PC-9 (cell line): ENCODE measurements at regions not wholly inside any gene's neighbourhood (a gene's known extent, or its start where the extent isn't known, plus 50 kb on each side); places are given as distances from the start of the nearest gene placed in this dataset.
A peak's percentile ranks its signal among the peaks of the same experiment; 100 is the strongest.

Experiments
- CTCF ChIP-seq: fragments of 200-600 bp; sonication (generic); conservative IDR thresholded peaks from 2 replicates; pipeline ENCODE4 v1.6.1; 2017; ENCODE audit warnings: mixed run types, antibody characterized with exemption, mild to moderate bottlenecking, moderate library complexity
- EZH2 ChIP-seq: fragments of 200-600 bp; sonication (generic); IDR thresholded peaks from 2 replicates; pipeline ENCODE4 v1.8.0; 2017; ENCODE audit warnings: antibody characterized with exemption, low read depth

- TF ChIP-seq CTCF, result peak; percentile 66
- TF ChIP-seq EZH2, result no peak
Observed at GRCh38 chr14:39491134-39491571, 58.9 kb upstream of the FBXO33 start.
